IPS-NIHi11 (cell line): ENCODE measurements at regions not wholly inside any gene's neighbourhood (a gene's known extent, or its start where the extent isn't known, plus 50 kb on each side); places are given as distances from the start of the nearest gene placed in this dataset.

Experiments
- DNase-seq: peaks from one replicate; pipeline ENCODE4 v3.0.0; 2012; ENCODE audit warnings: mixed read lengths, low spot score

- DNase-seq = no peak
Observed at GRCh38 chr2:196442211-196442610, 197.3 kb upstream of the CCDC150 start.

DNA sequence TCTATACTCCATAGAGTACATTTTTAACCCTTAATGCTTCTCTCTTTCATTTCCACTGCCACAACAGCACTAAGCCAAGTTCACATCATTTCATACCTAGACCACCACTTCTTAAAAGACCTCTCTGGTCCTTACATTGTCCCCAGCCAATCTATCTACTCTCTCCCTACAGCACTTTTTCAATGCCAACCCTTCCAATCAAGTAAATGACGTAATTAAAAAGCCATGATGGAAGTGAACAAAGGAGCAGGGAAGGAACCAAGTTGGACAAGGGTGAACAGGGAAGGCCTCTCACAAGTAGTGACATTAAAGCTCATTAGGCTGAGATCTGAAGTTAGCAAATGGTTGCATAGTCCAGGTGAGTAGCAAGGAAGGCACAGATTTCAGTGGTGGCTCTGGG, 195.1 kb upstream of the CCDC150 start:
- no peak for DNase-seq

DNA sequence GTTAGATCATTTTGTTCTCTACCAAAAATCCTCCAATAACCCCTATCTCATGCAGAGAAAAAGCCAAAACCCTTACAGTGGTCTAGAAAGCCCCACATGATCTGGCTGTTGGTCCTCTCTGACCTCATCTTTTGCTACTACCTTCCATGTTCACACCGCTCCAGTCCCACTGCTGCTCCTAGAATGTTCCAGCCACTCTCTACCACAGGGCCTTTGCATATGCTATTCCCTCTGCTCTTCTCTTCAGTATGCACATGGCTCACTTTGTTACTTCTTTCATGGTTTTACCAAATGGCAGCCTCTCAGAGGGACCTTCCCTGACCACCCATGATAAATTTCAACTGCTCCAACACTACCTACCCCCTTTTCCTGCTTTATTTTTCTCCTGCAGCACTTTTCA, 193.5 kb upstream of the CCDC150 start:
- DNase-seq = no peak

DNA sequence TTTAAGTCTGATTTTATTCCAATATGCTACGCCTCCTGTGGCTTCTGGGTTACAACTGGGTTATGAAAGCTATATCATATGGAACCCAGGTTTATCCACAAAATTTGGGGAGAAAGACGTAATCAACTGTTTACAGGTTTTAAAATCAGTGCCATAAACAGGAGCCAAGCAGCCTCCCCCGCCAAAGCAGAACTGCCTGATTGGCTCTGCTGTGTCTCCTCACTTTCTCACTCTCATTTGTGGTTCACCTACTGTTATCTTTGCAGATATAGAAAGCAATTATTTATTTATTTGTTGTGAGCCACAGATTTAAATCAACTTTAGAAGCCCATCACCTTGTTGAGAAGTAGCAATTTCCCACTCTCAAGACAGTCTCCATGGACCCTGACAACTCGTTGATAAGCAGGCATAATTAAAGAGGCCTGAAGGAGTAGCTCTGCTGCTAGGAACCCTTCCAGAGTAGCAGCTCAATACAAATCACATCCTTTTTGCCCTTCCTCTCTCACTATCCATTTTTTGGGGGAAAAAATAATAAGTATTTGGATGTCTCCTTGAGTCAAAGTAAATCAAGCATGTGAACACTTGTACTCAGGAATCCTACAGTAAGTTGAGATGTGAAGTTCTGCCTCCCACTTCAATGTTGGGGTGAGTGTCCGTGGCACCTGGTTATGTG, 191.0 kb upstream of the CCDC150 start:
- no peak for DNase-seq

DNA sequence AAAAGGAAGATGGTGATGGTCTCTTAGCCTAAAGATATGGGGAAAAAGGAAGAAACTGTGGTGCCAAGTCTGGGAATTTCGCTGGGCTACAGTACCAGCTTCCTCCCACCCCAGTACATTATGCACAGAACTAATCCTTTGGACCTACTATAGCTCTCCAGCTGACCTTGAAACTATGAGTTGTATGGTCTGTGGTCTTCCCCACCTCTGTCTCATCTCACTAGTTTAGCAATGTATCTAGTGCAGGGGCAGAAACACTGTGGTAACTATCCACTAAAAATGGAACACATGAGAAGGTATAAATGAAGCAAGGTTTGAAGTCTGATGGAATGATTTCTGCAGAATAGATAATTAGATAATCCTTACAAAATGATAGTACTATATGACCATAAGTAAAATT, 190.4 kb upstream of the CCDC150 start:
- DNase-seq = no peak

GRCh38 chr2:196452758-196453157, 186.8 kb upstream of the CCDC150 start:
- no peak for DNase-seq

GRCh38 chr2:196453613-196454047, 185.9 kb upstream of the CCDC150 start:
- DNase-seq = peak; percentile 49

GRCh38 chr2:196454492-196454891, 185.0 kb upstream of the CCDC150 start:
- no peak for DNase-seq

DNA sequence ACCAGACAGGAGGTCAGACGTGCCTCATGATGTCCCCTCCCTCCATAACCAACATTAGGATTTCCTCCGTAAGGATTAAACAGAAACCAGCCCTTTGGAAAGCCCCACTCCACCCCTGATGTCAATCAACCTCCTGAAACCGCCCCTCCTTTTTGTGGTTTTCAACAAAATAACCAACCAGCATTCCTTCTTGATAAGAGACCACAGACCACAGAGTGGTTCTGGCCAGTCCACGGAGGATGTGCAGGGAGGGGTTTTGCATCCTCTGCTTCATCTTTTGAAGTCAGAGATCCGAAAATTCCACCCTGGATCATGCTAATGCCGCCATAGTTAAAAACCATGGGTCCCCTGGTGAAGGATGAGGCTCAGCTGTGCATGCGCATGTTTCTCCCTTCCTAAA, 180.0 kb upstream of the CCDC150 start:
- no peak for DNase-seq

DNA sequence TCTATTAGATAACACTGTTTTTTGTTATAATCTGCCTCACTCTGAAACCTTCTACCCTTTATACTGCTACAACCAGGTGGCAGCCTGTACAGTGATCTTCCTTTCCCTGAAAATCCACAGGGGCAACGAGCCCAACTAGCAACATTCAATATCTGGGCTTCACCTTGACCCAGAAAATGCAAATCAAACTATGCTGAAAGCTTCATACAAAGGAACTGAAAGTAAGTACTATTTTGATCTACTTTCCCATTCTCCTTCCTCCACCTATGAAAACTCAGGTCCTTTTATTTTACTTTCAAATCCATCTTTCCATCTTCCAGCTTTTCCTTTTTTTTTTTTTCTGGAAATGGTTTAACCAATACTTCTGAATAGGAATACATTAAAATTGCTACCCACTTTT, 175.8 kb upstream of the CCDC150 start:
- DNase-seq = no peak

- no peak for DNase-seq
Observed at GRCh38 chr2:196464311-196464710, 175.2 kb upstream of the CCDC150 start.

- DNase-seq = no peak
Observed at GRCh38 chr2:196466581-196466980, 172.9 kb upstream of the CCDC150 start.

- no peak for DNase-seq
Observed at GRCh38 chr2:196468394-196468793, 171.1 kb upstream of the CCDC150 start.

- DNase-seq = no peak
Observed at GRCh38 chr2:196473617-196474016, 165.9 kb upstream of the CCDC150 start.

DNA sequence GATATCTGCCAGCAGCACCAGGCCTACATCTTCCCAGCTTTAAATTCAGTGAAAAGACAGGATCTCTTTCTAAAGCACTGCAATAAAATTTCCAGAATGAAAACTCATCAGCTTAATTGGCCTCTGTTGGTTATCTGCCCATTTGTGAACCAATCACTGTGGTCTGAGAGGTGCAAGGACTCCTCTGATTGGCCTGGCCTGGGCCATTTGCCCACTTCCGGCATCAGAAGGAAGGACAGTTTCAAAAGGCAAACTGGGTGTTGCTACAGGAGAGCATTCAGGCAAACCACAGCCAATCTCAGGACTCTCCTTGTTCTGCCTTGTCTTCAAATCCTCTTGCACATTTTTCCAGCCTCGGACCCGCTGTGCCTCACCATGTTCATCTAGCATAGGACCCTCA, 163.9 kb upstream of the CCDC150 start:
- no peak for DNase-seq

DNA sequence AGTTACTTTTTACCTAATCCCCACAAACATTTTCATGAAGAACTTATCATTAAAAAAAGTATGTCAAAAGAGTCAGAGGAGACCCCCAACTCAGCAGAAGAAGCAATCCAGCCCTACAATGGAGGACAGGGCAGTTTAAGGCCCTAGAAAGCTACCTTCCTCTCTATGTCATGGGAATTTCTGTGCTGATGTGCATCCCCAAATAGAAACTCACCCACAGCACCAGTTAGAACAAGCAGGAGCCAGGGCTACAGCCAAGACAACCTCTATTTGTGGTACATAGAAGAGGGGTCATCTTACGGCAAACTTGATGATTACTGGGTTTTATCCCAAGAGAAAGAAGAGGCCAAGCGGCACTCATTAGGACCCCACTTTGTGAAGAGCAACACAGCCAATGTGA, 160.9 kb upstream of the CCDC150 start:
- DNase-seq = no peak

GRCh38 chr2:196479350-196479749, 160.2 kb upstream of the CCDC150 start:
- DNase-seq = no peak

- DNase-seq = no peak
Observed at GRCh38 chr2:196480653-196481323, 158.7 kb upstream of the CCDC150 start.

DNA sequence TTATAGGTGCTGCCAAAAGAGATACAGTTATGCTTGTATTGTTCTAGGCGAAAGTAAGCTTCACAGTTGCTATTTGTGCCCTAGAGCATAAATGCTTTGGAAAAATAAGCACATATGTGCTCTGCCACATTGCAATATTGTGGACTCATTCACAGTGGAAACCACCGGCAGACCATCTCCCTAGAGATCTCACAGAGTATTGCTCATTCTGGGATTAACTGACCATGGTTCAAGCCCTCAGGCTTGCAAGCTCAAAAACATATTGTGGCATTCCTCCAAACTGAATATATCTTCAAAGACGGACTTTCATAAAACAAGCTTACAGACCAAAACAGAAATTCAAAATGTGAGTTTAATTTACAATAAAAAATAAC, 158.2 kb upstream of the CCDC150 start:
- DNase-seq = no peak

DNA sequence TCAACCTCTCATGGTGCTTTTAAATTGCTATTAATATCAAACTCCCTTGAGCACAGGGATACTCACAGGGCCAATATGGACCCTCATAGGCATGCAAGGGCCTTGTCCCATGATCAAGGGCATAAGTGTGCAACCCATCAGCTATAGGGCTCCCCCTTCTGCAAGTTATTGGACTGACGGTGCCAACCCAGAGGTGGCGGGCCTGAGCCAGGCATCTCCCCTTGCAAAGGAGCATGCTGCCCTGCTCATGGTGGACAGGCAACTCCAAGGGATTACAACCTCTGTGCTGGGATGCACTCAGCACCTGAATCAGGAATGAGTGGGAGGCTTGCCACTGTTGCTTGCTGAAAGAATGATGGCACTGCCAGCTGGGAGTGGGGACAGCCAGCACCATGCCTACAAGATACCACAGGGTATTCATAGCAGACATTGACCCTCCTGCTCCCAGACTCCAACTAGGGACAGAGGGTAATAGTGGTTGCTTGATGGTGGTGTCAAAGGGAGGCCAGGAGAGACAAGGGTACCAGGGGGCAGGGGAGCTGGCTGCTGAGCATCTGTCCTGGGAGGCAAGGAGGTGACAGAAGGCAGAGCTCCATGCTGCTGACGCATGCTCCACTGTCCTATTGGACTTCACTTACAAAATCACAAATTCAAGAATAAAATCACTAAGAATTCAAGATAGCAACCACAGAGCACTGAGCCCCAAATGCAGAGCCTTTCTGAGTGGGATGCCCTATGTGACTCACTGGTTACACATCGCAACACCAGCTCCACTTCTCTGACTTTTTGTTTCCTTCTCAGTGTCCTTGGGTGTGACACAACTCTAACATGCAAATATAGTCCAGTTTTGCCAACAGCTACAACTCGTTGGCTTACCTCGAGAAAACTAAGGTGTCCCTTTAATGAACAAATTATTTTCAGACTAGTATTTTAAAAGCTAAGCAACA, 157.1 kb upstream of the CCDC150 start:
- DNase-seq = no peak

DNA sequence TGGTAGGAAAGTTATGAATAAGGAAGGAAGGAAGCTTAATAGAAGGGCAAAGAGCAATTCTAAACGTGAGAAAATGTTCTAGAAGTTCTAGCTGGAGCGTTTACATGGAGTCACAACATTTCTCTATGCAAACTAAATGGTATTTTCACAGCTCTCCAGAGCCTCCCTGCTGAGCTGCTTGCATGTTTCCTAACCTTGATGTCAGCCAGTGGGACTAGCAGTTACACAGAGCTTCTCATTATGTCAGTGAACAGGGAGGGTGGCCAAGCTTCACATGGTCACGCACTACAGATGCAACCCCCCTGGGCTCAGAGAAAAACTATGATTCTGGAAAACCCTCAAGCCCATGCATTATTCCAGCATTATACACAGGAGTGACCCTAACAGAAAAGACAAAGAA, 153.4 kb upstream of the CCDC150 start:
- no peak for DNase-seq

DNA sequence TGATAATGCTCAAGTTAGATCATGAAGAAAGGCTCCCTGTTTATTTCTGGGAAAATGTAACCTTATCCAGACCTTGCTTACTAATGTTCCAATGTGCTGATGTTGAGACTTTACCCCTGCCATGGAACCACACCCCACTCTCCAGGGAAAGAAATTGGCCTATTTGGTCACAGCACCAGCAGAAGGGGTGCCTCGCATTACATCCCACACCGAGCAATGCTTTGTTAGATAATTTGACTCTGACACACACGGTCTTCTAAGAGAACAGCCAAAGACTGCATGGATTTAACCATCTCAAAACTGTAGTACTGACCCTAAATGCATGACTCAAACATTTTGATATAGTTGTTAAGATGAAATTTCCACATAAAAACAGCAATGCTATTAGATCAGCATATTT, 152.1 kb upstream of the CCDC150 start:
- DNase-seq = no peak

GRCh38 chr2:196489371-196489770, 150.1 kb upstream of the CCDC150 start:
- no peak for DNase-seq
